HL-60 (cell line): ENCODE measurements at regions not wholly inside any gene's neighbourhood (a gene's known extent, or its start where the extent isn't known, plus 50 kb on each side); places are given as distances from the start of the nearest gene placed in this dataset.

Source experiments
- DNase-seq, 2 experiments: peaks; one replicate each; pipeline ENCODE4 v3.0.0-alpha.2; 2010 to 2020; ENCODE audit warnings: low read depth in 1 of 2, low spot score in 1 of 2
- H3K27ac ChIP-seq: fragments of 250-450 bp; sonication (Bioruptor Pico); replicated peaks from 2 replicates; pipeline ENCODE4 v1.5.1; 2020; ENCODE audit warnings: mild to moderate bottlenecking, moderate library complexity
- H3K27me3 ChIP-seq: fragments of 250-450 bp; sonication (Bioruptor Pico); 2 replicates; pipeline ENCODE4 v1.5.1; 2021; ENCODE audit warnings: mild to moderate bottlenecking, moderate library complexity; ENCODE audit not compliant: insufficient read depth, poor library complexity, severe bottlenecking
- H3K4me3 ChIP-seq: replicated peaks from 2 replicates; pipeline ENCODE4 v1.5.1; 2011; ENCODE audit warnings: mild to moderate bottlenecking, control low read depth, low read length; ENCODE audit not compliant: insufficient read depth
- CTCF ChIP-seq: IDR thresholded peaks from one replicate; pipeline ENCODE4 v1.5.1; 2011; ENCODE audit warnings: low read length, control low read depth, inconsistent platforms; ENCODE audit not compliant: insufficient read depth
- GABPA ChIP-seq: IDR thresholded peaks from 2 replicates; pipeline ENCODE4 v1.6.1; 2012; ENCODE audit warnings: low read depth
- POLR2AphosphoS5 ChIP-seq: IDR thresholded peaks from 2 replicates; pipeline ENCODE4 v1.6.1; 2012; ENCODE audit warnings: low read depth
- REST ChIP-seq: IDR thresholded peaks from 2 replicates; pipeline ENCODE4 v1.6.1; 2012; ENCODE audit warnings: low read depth; ENCODE audit not compliant: insufficient replicate concordance
- SPI1 ChIP-seq: IDR thresholded peaks from 2 replicates; pipeline ENCODE4 v1.6.1; 2012; ENCODE audit warnings: low read depth, mild to moderate bottlenecking, borderline replicate concordance

- Histone ChIP-seq H3K27ac (no peak overlapping the region), H3K4me3 (no peak overlapping the region), H3K27me3 (no peaks in the 10 kb centered on the region)
- no peak for TF ChIP-seq REST
- no peak for TF ChIP-seq POLR2AphosphoS5
- TF ChIP-seq CTCF, result no peak
- no peak for TF ChIP-seq SPI1
- TF ChIP-seq GABPA, result no peak
- no peak for DNase-seq
These were observed 164.1 kb upstream of the NTF3 start for GRCh38 chr12:5267603-5268423.

DNA sequence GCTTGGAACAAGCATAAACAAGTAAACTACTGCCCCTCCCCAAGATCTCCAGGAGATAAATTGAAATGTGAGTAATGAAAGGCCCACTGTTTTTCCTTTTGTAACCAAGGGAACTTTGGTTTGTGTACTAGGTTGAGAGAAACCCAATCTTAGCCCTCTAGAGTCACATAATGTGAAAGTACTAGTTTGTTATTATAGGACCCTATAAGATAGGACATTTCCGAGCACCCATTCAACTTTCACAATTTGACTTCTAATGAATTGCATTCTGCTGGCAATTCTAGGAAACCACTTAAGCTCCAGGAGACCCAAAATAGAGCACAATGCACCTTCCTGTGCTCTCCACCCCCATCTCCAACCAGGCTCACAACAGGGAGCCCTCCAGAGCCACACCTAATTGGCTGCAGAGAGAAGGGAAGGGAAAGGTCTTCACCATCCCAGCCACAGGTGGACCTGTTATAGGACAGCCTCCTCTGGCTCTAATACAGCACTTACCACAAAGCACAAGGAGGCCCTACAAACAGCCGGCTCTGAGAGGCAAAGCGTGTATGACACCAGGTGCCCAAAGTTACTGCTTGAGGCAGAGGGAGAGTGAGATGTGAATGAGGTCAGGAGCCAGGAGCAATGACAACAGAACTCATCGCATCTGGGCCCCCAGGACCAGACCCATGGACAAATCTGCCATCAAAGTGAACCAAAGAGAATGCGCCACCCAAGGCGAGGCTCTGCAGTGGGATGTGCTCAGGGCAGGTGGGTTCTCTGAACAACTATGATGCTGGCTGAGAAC, 163.3 kb upstream of the NTF3 start:
- no peak for DNase-seq
- H3K4me3 ChIP-seq, result no peak overlapping the region
- H3K27ac ChIP-seq, result no peak overlapping the region
- H3K27me3 ChIP-seq, result no peaks in the 10 kb centered on the region
- TF ChIP-seq REST (no peak), GABPA (no peak), POLR2AphosphoS5 (no peak), CTCF (no peak), SPI1 (no peak)

DNA sequence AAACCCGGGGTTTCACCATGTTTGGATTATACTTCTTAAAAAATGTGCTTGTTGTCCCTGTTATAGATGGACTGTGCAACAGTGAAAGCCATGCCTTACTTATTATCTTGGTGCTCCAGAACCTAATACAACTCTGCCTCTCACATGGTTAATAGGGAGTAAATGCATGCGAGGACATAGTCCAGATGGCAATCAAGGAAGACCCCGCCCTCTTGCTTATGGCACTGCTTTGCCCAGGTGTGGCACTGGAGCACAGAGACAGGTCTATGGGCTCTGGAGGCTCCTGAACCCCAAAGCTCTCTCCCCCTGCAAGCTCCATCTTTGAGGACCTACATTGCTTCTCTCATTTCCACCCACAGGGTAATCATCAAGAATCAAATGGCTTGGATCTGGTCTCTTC, 162.1 kb upstream of the NTF3 start:
- no peak for DNase-seq
- Histone ChIP-seq H3K27me3 (no peaks in the 10 kb centered on the region), H3K4me3 (no peak overlapping the region), H3K27ac (no peak overlapping the region)
- TF ChIP-seq SPI1, result no peak
- TF ChIP-seq GABPA, result no peak
- no peak for TF ChIP-seq CTCF
- no peak for TF ChIP-seq POLR2AphosphoS5
- no peak for TF ChIP-seq REST
